Suppressor macrophage (primary cell): ENCODE measurements at regions not wholly inside any gene's neighbourhood (a gene's known extent, or its start where the extent isn't known, plus 50 kb on each side); places are given as distances from the start of the nearest gene placed in this dataset.

Source experiments
- DNase-seq, 4 experiments: peaks; one replicate each; pipeline ENCODE4 v3.0.0-alpha.2; 2020 to 2022

- DNase-seq = peak in 2 of 4 experiments; percentile 44 to 60
These were observed 204.5 kb downstream of the TM2D1 start for GRCh38 chr1:61520401-61520800.

- DNase-seq = peak in 1 of 4 experiments; percentile 22
These were observed 205.3 kb downstream of the TM2D1 start for GRCh38 chr1:61519631-61520030.

- peak in 2 of 4 experiments; percentile 55 to 56 for DNase-seq
These were observed 206.1 kb downstream of the TM2D1 start for GRCh38 chr1:61518670-61519400.

GRCh38 chr1:61517345-61517744, 207.6 kb downstream of the TM2D1 start:
- DNase-seq = no peak

GRCh38 chr1:61515096-61515495, 209.8 kb downstream of the TM2D1 start:
- DNase-seq = no peak
